HFFc6 (cell line): ENCODE measurements at regions not wholly inside any gene's neighbourhood (a gene's known extent, or its start where the extent isn't known, plus 50 kb on each side); places are given as distances from the start of the nearest gene placed in this dataset.
"Not testable (repeated sequence)": the region's sequence is repeated elsewhere in the genome, so short reads cannot be mapped to it uniquely, and the experiment has no call there.

ENCODE experiments used
- DNase-seq: peaks from one replicate; pipeline ENCODE4 v3.0.0-alpha.2; 2018
- H3K27ac Mint-ChIP-seq: 2 replicates; pipeline ENCODE4 v1.8.0; 2020; ENCODE audit warnings: mild to moderate bottlenecking, mixed read lengths
- H3K27me3 Mint-ChIP-seq: 2 replicates; pipeline ENCODE4 v1.8.0; 2021; ENCODE audit warnings: mild to moderate bottlenecking, moderate library complexity, mixed read lengths; ENCODE audit not compliant: insufficient read depth
- H3K36me3 Mint-ChIP-seq: 2 replicates; pipeline ENCODE4 v1.8.0; 2021; ENCODE audit warnings: low read depth, mixed read lengths
- H3K4me1 Mint-ChIP-seq: 2 replicates; pipeline ENCODE4 v1.8.0; 2020; ENCODE audit warnings: low read depth, mixed read lengths
- H3K4me3 Mint-ChIP-seq: 2 replicates; pipeline ENCODE4 v1.8.0; 2020; ENCODE audit warnings: mild to moderate bottlenecking, moderate library complexity, mixed read lengths
- H3K9me3 Mint-ChIP-seq: 2 replicates; pipeline ENCODE4 v1.8.0; 2020; ENCODE audit warnings: mild to moderate bottlenecking, mixed read lengths
- CTCF ChIP-seq: fragments of 200-600 bp; sonication (generic); IDR thresholded peaks from 2 replicates; pipeline ENCODE4 v1.5.0; 2021; ENCODE audit warnings: antibody characterized with exemption, mild to moderate bottlenecking

GRCh38 chrY:17511984-17512383, 368.0 kb downstream of the CDY2B start:
- not testable (repeated sequence) for DNase-seq, H3K4me1 Mint-ChIP-seq, H3K27me3 Mint-ChIP-seq

GRCh38 chrY:17511476-17511875, 368.5 kb downstream of the CDY2B start:
- not testable (repeated sequence) for H3K9me3 Mint-ChIP-seq, H3K36me3 Mint-ChIP-seq, DNase-seq, H3K4me1 Mint-ChIP-seq, H3K27me3 Mint-ChIP-seq, H3K4me3 Mint-ChIP-seq, H3K27ac Mint-ChIP-seq

More at GRCh38 chrY:17511984-17512383, 368.0 kb downstream of the CDY2B start:
- not testable (repeated sequence) for H3K9me3 Mint-ChIP-seq, H3K27ac Mint-ChIP-seq, H3K4me3 Mint-ChIP-seq, H3K36me3 Mint-ChIP-seq

GRCh38 chrY:17505834-17506233, 374.2 kb downstream of the CDY2B start:
- H3K27me3 Mint-ChIP-seq, H3K36me3 Mint-ChIP-seq, H3K27ac Mint-ChIP-seq, DNase-seq, H3K4me3 Mint-ChIP-seq, H3K4me1 Mint-ChIP-seq, H3K9me3 Mint-ChIP-seq: not testable (repeated sequence)

GRCh38 chrY:17484763-17485162, 395.3 kb downstream of the CDY2B start:
- H3K4me3 Mint-ChIP-seq, H3K4me1 Mint-ChIP-seq, H3K9me3 Mint-ChIP-seq, H3K27me3 Mint-ChIP-seq, H3K36me3 Mint-ChIP-seq, DNase-seq, H3K27ac Mint-ChIP-seq: not testable (repeated sequence)

- not testable (repeated sequence) for H3K27ac Mint-ChIP-seq, H3K9me3 Mint-ChIP-seq, DNase-seq, H3K27me3 Mint-ChIP-seq, H3K4me1 Mint-ChIP-seq, H3K4me3 Mint-ChIP-seq, H3K36me3 Mint-ChIP-seq
Measured at GRCh38 chrY:17484157-17484556, 395.9 kb downstream of the CDY2B start.

- H3K4me1 Mint-ChIP-seq, H3K9me3 Mint-ChIP-seq, H3K27ac Mint-ChIP-seq, H3K27me3 Mint-ChIP-seq, DNase-seq, H3K4me3 Mint-ChIP-seq, H3K36me3 Mint-ChIP-seq: not testable (repeated sequence)
Measured at GRCh38 chrY:17481389-17482022, 398.5 kb downstream of the CDY2B start.

GRCh38 chrY:17472068-17472467, 408.0 kb downstream of the CDY2B start:
- not testable (repeated sequence) for H3K9me3 Mint-ChIP-seq

GRCh38 chrY:17459753-17460152, 420.3 kb downstream of the CDY2B start:
- H3K36me3 Mint-ChIP-seq, H3K27me3 Mint-ChIP-seq, H3K4me1 Mint-ChIP-seq, H3K4me3 Mint-ChIP-seq, H3K27ac Mint-ChIP-seq, H3K9me3 Mint-ChIP-seq, DNase-seq: not testable (repeated sequence)

More at GRCh38 chrY:17472068-17472467, 408.0 kb downstream of the CDY2B start:
- not testable (repeated sequence) for H3K36me3 Mint-ChIP-seq, H3K27me3 Mint-ChIP-seq, H3K27ac Mint-ChIP-seq, DNase-seq, H3K4me3 Mint-ChIP-seq, H3K4me1 Mint-ChIP-seq

GRCh38 chrY:17430570-17431166, 449.4 kb downstream of the CDY2B start:
- Mint-ChIP-seq H3K36me3 (no peaks in the 10 kb centered on the region), H3K27ac (no peak overlapping the region), H3K4me3 (no peak overlapping the region), H3K4me1 (no peaks in the 10 kb centered on the region), H3K9me3 (no peaks in the 10 kb centered on the region), H3K27me3 (peaks cover 2% of the 10 kb centered on the region; the same call in 1 of the 2 replicates)
- DNase-seq: peak; percentile 13
- peak; percentile 75 for TF ChIP-seq CTCF
